T-helper 9 cell (primary cell): ENCODE measurements at regions not wholly inside any gene's neighbourhood (a gene's known extent, or its start where the extent isn't known, plus 50 kb on each side); places are given as distances from the start of the nearest gene placed in this dataset.
"Not testable (repeated sequence)": the region's sequence is repeated elsewhere in the genome, so short reads cannot be mapped to it uniquely, and the experiment has no call there.

ENCODE experiments used
- DNase-seq: peaks from one replicate; pipeline ENCODE4 v3.0.0-alpha.2; 2020

- no peak for DNase-seq
Measured at GRCh38 chr12:89870413-89871184, 162.0 kb upstream of the ATP2B1 start.

GRCh38 chr12:89867611-89868010 is 159.0 kb upstream of the ATP2B1 start:
- DNase-seq = not testable (repeated sequence)

DNA sequence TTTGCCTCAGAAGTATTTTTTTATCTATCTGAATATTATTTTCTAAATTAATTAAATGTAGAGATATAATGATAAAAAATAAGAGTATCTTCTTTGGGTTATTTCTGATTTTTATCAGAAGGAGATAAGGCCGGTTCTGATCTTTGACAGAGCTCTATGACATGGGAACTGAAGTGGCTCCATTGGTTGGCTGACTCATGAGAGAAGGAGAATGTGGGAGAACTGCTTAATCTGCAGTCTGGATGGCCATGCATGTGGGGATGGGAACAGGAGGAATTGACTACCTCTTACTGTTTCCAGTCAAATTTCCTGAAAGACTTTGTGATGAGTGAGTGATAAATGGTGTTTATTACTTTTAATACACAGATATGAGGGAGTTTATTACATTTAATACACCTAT is 155.8 kb upstream of the ATP2B1 start:
- no peak for DNase-seq

DNA sequence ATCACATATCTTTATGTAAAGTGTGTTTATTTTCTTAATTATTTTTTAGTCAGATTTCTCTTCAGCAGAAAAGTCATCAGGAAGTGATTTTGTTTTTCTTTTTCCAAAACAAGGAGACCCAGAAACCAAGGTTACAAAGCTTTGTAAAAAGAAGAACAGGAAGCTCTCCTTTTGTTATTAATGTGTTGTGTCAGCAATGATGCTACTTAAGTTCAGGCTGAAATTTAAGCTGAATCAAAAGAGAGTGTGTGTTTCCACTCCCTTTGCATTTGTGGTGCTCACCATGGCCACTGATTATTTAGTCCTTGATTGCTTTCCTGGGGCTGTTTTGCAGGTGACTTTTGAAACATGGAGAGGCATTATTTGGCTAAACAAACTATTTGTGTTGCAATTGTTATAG is 155.3 kb upstream of the ATP2B1 start:
- no peak for DNase-seq

DNA sequence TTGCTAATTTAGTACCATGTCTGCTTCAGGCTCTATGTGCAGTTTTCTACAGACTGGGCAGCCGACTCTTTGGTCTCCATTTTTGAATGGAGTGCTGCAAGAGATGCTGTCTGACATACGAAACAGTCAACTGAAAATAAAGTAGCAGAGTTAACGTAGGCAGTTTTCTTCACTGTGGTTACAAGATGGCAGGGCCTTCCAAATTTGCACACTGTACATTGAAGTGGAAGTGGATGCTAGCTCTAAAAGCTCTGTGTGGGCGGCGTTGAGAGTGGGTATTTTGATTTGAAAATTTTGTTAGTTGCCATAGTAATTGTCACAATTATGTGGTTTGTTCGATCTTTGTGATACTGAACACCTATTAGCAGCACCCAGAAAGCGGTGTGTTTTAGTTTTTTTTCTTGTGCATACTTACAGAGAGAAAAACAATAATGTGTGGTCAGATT is 154.9 kb upstream of the ATP2B1 start:
- DNase-seq = peak; percentile 48

GRCh38 chr12:89862511-89863445 is 154.1 kb upstream of the ATP2B1 start:
- DNase-seq = peak; percentile 28

GRCh38 chr12:89861086-89861485 is 152.4 kb upstream of the ATP2B1 start:
- no peak for DNase-seq

- no peak for DNase-seq
Measured at GRCh38 chr12:89859508-89860220, 151.0 kb upstream of the ATP2B1 start.

GRCh38 chr12:89858718-89859117 is 150.1 kb upstream of the ATP2B1 start:
- no peak for DNase-seq

DNA sequence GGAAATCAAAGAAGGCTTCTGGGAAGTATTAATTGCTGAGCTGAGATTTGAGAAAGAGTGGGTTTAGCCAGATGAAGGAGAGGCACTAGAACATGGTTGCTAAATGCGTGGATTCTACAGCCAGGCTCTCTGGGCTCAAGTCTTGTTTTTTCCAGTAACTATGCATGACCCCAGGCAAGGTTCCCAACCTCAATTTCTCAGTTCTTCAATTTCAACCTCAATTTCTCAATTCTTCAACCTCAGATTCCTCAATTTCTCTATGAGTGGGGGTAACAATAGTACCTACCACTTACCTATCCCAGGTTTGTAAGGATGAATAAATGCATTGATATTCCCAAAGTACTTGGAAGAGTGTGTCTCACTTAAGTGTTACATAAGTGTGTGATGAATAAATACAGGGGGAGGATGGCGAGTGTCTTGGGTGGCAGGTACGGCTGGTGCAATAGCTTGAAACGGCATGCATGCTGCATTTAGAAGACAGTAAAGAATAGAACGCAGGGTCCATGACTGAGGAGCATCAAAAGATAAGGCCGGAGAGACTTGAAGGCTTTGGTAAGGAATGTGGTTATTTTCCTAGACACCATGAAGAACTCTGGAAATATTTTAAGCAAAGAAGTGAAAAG is 149.1 kb upstream of the ATP2B1 start:
- no peak for DNase-seq

DNA sequence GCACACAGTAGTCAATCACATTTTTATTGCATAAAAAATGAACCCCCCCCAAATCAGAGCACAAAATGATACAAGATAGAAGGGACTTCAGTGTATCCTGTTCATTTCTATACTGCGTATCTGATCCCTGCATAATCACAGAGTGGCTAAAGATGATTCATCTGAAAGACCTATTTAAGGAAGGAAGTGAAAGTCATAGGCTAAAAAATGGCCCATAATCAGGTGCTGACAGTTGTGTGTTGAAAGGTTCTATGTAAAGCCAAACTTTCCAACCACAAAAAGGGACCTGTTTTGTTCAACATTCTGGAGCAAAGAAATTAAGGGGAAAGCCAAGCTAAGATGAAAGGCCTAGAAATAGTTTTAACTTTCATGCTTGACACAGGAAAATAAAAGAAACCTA is 147.8 kb upstream of the ATP2B1 start:
- no peak for DNase-seq

DNA sequence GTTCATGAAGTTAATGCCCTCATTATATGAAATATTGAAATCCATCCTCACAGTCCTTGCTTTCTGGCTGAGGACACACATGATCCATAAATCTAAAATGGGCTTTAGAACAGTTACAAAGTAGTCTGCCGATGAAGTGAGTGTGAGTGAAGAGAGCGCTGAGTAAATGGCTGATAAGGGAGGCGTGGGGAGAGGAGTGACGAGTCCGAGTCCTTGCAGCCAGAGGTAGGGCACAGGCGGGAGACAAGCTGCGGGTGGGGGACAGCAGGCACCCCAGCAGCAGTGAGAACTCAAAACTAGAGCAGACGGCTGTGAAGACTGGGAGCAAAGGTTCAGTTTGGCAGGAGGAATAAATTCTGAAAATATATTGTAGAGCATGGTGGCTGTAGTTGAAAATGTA is 140.1 kb upstream of the ATP2B1 start:
- DNase-seq = no peak

DNA sequence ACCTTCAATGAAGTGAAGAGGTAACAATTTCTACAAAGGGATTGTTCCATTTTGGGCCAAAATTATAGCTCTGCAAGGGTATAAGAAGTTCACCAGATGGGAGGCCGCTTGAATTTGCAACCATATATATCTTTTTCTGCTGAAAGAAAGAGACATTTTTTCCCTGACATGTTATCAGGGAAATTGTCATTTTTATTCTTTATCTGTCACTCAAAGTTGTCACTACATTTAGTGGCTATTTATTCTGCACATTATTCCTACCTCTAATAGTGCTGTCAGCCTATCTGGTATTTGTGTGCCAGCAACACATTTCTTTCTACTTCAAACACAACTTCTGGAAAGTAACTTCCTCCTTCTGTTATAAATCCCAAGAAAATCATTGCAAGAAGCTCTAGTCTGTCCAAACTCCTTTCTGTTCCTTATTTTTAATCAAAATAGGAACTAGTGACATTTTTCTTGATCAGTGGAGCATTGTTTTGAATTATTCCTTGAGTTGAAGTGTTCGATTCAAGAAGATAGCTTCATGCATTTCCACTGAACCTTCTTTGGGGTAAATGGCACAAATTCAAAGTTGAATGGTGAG is 137.9 kb upstream of the ATP2B1 start:
- no peak for DNase-seq

- DNase-seq = no peak
Measured at GRCh38 chr12:89845767-89846166, 137.1 kb upstream of the ATP2B1 start.

DNA sequence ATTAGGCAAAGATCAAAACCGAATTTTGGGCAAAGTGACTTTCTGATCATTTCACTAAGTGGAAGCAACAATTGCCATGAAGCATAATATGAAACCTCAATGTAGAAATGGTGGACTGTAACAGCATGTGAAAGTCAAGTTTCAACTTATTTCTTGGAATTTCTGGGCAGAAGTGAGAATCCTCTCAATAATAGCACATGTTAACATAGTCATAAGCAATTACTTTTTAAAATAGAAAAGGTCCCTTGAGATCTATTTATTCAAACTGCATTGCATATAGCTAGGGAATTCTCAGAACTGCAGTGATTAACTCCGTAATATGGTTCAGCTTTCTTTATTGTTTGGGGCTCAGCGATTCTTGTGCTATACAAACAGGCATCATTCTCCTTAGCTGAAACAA is 136.7 kb upstream of the ATP2B1 start:
- no peak for DNase-seq

DNA sequence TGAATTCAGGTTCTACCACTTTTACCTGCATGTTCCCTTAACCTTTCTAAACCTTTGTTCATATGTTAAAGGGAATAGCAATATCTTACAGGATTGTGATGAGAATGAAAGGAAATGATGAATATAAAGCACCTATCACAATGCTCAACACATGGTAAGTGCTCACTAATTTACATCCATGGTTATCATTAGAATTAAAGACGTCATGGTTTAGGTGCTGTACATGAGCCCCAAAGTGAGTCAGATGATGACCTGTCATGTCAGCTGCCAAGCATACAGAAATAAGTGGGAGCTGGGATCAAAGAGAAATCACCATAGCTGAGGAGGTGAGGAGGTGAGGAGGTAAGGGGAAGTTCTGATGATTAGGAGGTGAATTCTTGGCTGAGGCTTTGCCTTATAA is 135.9 kb upstream of the ATP2B1 start:
- DNase-seq = no peak

- DNase-seq = no peak
Measured at GRCh38 chr12:89840162-89840922, 131.7 kb upstream of the ATP2B1 start.

GRCh38 chr12:89839444-89839843 is 130.8 kb upstream of the ATP2B1 start:
- DNase-seq = no peak

DNA sequence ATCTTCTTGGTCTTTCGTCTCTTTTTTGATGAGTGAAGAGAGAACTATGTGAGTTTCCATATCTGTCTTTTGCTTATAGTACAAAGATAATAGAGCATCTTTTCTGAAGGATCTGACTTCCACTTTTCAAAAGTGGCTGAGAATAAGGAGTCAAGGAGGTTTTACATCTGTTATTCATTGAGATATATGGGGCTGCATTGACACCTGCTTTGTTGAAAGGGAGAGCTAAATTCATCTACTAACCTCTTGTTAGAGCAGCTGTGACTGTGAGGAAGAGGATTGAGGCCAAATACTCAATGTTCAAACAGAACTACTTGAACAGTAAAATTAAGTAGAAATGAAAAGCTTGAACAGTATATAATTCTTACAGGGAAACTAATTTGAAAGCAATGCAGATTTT is 130.2 kb upstream of the ATP2B1 start:
- no peak for DNase-seq

DNA sequence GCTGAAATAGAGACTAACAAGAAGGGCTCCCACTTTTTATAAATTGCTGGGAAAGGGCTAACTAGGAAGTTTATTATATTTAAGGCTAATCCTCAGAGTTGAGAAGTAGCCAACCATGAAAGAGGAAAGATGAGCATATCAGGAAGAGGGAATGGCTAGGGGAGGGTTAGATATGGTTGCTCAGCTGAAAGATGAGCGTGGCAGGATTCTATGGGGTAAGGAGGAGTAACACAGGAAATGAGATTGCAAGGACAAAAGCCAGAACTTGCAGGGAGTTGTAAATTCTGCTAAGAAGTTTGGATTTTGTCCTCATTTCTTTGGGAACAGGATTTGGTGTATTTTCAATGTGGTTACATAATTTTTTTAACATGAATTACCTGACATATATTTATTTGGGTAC is 127.4 kb upstream of the ATP2B1 start:
- no peak for DNase-seq

- DNase-seq = no peak
Measured at GRCh38 chr12:89834676-89835075, 126.0 kb upstream of the ATP2B1 start.
